ENCODE measurements at regions not wholly inside any gene's neighbourhood (a gene's known extent, or its start where the extent isn't known, plus 50 kb on each side); places are given as distances from the start of the nearest gene placed in this dataset.

GRCh38 chr1:213374369-213374768, 323.3 kb downstream of the RPS6KC1 start:
- DNase-seq (ENCODE audit: low read depth): no peak

DNA sequence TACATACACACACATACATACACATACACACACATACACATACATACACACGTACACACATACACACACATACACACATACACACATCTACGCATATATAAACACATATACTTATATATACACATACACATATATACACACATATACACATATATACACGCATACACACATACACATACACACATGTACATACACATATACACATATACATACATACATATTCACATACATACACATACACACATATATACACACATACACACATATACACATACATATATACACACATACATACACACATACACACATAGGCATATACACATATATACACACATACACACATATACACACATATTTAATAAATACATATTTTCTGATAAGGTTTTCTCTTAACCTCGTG, 324.0 kb downstream of the RPS6KC1 start:
- no peak for DNase-seq (ENCODE audit: low read depth)

GRCh38 chr1:213376862-213377372, 325.9 kb downstream of the RPS6KC1 start:
- DNase-seq (ENCODE audit: low read depth): no peak

GRCh38 chr1:213380865-213381264, 329.8 kb downstream of the RPS6KC1 start:
- DNase-seq (ENCODE audit: low read depth): no peak

DNA sequence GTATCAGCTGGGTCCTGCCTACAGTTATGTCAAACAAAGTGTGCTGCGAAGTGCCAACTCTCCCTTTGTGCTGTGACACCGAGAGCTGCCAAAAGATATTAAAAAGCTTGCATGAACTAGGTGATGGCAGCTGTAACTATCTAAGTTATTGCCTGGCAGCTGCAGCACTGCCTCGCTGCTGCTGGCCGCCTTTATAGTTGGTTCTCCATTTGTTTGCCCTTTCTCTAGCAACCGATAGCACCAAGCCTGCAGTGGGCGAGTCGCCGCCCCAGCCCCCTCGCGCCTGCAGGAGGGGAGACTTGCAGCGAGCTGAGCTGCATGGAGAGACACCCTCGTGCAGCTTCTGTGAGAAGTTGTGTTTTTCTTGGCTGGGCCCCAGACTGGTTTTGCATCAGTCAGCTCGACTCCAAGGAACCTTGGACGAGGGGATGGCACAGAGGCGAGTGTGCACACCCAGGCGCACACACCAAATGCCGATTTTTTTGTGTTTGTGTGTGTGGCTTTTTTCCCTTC, 330.6 kb downstream of the RPS6KC1 start:
- no peak for DNase-seq (ENCODE audit: low read depth)

- DNase-seq (ENCODE audit: low read depth): no peak
These were observed 332.4 kb downstream of the RPS6KC1 start for GRCh38 chr1:213383465-213383864.

GRCh38 chr1:213385201-213385600, 334.2 kb downstream of the RPS6KC1 start:
- no peak for DNase-seq (ENCODE audit: low read depth)

DNA sequence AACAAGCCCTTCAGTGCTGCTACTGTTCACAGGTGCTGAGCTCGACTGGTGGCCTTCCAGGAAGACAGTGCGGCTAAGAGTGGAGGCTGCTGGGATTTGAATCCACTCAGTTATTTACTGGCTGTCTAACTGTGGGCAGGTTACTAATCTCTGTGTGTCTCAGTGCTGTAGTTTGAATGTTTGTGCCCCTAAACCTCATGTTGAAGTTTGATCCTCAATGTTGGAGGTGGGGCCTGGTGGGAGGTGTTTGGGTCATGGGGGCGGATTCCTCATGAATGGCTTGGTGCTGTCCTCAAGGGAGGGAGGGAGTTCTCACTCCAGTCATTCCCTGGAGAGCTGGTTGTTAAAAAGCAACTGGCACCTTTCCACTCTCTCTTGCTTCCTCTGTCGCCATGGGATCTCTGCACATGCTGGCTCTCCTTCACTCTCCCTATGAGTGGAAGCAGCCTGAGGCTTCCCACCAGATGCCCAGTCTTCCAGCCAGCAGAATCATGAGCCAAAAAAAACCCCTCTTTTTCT, 334.8 kb downstream of the RPS6KC1 start:
- no peak for DNase-seq (ENCODE audit: low read depth)

GRCh38 chr1:213387380-213388015, 336.5 kb downstream of the RPS6KC1 start:
- no peak for DNase-seq (ENCODE audit: low read depth)

GRCh38 chr1:213388199-213388598, 337.2 kb downstream of the RPS6KC1 start:
- no peak for DNase-seq (ENCODE audit: low read depth)

DNA sequence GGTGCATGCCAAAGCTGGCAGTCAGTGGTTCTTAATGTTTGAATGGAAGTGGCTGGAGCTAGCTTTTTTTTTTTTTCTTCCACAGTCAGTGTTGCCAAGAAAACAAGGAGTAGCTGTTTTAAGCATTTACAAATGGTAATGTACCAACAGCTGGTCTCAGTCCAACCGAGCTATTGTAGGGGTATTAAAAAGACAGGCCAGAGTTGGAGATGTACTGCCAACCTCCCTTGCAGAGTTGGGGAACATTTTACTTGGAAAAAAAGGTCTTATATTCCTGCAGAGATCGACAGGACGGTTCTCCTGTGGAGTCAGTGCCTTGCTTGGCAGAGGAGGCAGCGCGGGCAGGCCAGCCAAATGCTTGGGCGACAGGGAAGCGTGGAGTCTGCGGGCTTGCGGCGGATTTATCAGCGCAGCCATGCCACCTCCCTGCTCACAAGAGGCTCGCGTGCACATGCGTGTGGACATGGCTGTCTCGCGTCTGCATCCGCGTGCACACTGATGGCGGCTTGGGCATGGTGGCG, 338.1 kb downstream of the RPS6KC1 start:
- DNase-seq (ENCODE audit: low read depth): no peak

DNA sequence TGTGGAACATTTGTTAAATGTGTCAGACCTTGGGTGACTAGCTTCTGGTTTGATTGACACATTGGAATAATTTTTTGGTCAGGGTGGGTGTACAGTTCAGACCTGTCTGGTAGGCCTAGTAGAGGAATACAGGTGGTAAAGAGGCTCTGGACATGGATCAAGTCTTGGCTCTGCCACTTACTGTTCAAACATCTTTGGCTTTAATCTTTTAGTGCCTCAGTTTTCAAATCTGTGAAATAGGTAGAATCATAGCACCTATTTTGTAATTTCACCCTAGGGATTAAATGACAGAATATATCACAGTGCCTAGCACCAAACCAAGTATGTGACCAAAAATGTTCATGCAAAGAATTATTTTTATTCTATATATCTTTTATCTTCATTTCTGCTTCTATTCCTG, 340.4 kb downstream of the RPS6KC1 start:
- no peak for DNase-seq (ENCODE audit: low read depth)

GRCh38 chr1:213393860-213394259, 342.8 kb downstream of the RPS6KC1 start:
- no peak for DNase-seq (ENCODE audit: low read depth)

- DNase-seq (ENCODE audit: low read depth): no peak
These were observed 343.8 kb downstream of the RPS6KC1 start for GRCh38 chr1:213394837-213395236.

DNA sequence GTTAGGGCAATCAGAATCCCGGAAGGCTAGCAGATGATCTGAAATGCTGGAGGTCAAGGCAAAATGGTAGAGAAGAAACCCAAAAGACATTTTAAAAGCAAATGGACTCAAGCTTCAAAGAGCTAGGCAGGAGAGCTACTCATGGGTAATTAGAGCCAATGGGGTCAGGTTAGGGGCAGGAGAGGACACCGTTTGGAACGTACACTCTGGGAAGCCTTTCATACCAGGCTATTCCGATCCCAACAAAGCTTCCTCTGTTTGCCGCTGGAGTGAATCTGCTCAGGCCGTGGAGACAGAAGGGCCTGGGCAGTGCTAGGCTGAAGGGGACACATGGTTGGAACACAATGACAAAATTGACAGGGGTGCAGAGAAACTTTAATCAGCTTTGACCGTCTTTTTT, 346.6 kb downstream of the RPS6KC1 start:
- DNase-seq (ENCODE audit: low read depth): no peak

- no peak for DNase-seq (ENCODE audit: low read depth)
These were observed 348.7 kb downstream of the RPS6KC1 start for GRCh38 chr1:213399695-213400094.

- DNase-seq (ENCODE audit: low read depth): no peak
These were observed 358.2 kb downstream of the RPS6KC1 start for GRCh38 chr1:213409208-213409631.

GRCh38 chr1:213409971-213410370, 358.9 kb downstream of the RPS6KC1 start:
- no peak for DNase-seq (ENCODE audit: low read depth)

DNA sequence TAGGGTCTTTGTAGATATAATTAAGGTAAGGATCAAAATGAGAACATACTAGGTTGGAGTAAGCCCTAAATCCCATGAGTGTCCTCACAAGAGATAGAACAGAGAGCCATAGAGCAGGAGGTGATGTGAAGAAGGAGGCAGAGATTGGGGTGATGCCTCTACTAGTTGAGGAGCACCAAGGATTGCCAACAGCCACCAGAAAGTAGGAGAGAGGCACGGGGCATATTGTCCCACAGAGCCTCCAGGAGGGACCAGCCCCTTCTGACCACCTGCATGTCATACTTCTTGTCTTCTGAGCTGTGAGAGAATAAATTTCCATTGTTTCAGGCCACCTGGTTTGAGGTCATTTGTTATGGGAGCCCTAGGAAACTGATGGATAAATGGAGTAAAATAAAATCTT, 363.3 kb downstream of the RPS6KC1 start:
- no peak for DNase-seq (ENCODE audit: low read depth)

DNA sequence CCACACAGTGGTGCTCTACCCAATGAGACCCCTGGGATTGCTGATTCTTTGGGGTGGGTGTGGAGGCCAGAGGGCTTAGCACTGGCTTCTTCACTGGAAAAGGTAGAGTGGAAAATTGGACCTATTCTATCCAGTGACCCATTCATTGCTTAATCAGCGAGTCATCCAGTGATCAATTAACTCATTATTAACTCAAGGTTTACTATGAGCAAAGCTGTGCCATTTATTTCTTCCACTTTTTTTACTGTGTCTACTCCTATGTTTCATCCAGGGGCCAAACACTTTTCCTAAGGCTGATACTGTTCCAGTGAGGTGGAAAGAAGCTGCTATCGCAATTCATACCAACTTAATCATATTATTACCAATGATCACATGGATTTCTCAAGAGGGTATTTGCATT, 363.9 kb downstream of the RPS6KC1 start:
- no peak for DNase-seq (ENCODE audit: low read depth)

- DNase-seq (ENCODE audit: low read depth): no peak
These were observed 364.8 kb downstream of the RPS6KC1 start for GRCh38 chr1:213415691-213416380.

GRCh38 chr1:213416461-213417224, 365.6 kb downstream of the RPS6KC1 start:
- no peak for DNase-seq (ENCODE audit: low read depth)

All from forelimb muscle (tissue), 1 donor.